Colonic mucosa (tissue), 4 donors: ENCODE measurements at regions not wholly inside any gene's neighbourhood (a gene's known extent, or its start where the extent isn't known, plus 50 kb on each side); places are given as distances from the start of the nearest gene placed in this dataset.

Experiments
- DNase-seq: peaks from one replicate; pipeline ENCODE4 v3.0.0-alpha.2; 2020
- H3K27ac ChIP-seq: fragments of 200-600 bp; one replicate; pipeline ENCODE4 v1.8.0; 2021
- H3K27me3 ChIP-seq: fragments of 200-600 bp; one replicate; pipeline ENCODE4 v1.8.0; 2021
- H3K36me3 ChIP-seq: fragments of 200-600 bp; one replicate; pipeline ENCODE4 v1.8.0; 2021
- H3K4me1 ChIP-seq: fragments of 200-600 bp; one replicate; pipeline ENCODE4 v1.8.0; 2021; ENCODE audit warnings: mild to moderate bottlenecking
- H3K4me3 ChIP-seq: fragments of 200-600 bp; one replicate; pipeline ENCODE4 v1.8.0; 2021
- H3K9ac ChIP-seq, 2 donors: one replicate each; pipeline ENCODE4 v1.7.0; 2013; ENCODE audit warnings: control low read depth in 2 of 2, low read depth in 2 of 2, low read length in 2 of 2
- H3K9me3 ChIP-seq: fragments of 200-600 bp; one replicate; pipeline ENCODE4 v1.8.0; 2021
- CTCF ChIP-seq: fragments of 200-600 bp; IDR thresholded peaks from one replicate; pipeline ENCODE4 v1.8.0; 2022; ENCODE audit warnings: antibody characterized with exemption, mild to moderate bottlenecking
- intact Hi-C: fragments of 100-400 bp; cut with DNase I; formaldehyde crosslinking; loops from one replicate; pipeline ENCODE4 v1.14.1; 2022
- donor health status: healthy.
- donor health status: DM: no; HTN: no; CAD: no.
- donor health status: DM: no; HTN: no; CAD: no.

GRCh38 chr11:33559567-33559966, 141.1 kb downstream of the C11orf91 start:
- no peak overlapping the region for H3K27ac ChIP-seq
- no peaks in the 10 kb centered on the region for H3K9me3 ChIP-seq
- no peak for DNase-seq
- no peaks in the 10 kb centered on the region for H3K27me3 ChIP-seq
- no peaks in the 10 kb centered on the region for H3K36me3 ChIP-seq
- intact Hi-C loops = no loop called here
- TF ChIP-seq CTCF = no peak
- H3K9ac ChIP-seq = no peak overlapping the region
- H3K4me3 ChIP-seq = no peak overlapping the region
- no peaks in the 10 kb centered on the region for H3K4me1 ChIP-seq

GRCh38 chr11:33558097-33558496, 142.5 kb downstream of the C11orf91 start:
- TF ChIP-seq CTCF = no peak
- H3K27ac ChIP-seq = no peak overlapping the region
- DNase-seq = no peak
- H3K9ac ChIP-seq = no peak overlapping the region
- H3K36me3 ChIP-seq = no peaks in the 10 kb centered on the region
- no peak overlapping the region for H3K4me3 ChIP-seq
- H3K4me1 ChIP-seq = no peaks in the 10 kb centered on the region
- intact Hi-C loops = no loop called here
- H3K9me3 ChIP-seq = no peaks in the 10 kb centered on the region
- H3K27me3 ChIP-seq = no peaks in the 10 kb centered on the region

GRCh38 chr11:33557201-33557600, 143.4 kb downstream of the C11orf91 start:
- TF ChIP-seq CTCF = no peak
- Histone ChIP-seq H3K9me3 (no peaks in the 10 kb centered on the region), H3K4me3 (no peak overlapping the region), H3K36me3 (no peaks in the 10 kb centered on the region), H3K27ac (no peak overlapping the region), H3K27me3 (no peaks in the 10 kb centered on the region), H3K9ac (no peak overlapping the region), H3K4me1 (no peaks in the 10 kb centered on the region)
- intact Hi-C loops = no loop called here
- DNase-seq = no peak

- TF ChIP-seq CTCF = no peak
- no peak overlapping the region for H3K27ac ChIP-seq
- no peak overlapping the region for H3K9ac ChIP-seq
- H3K9me3 ChIP-seq = no peaks in the 10 kb centered on the region
- intact Hi-C loops = no loop called here
- no peaks in the 10 kb centered on the region for H3K4me1 ChIP-seq
- H3K36me3 ChIP-seq = no peaks in the 10 kb centered on the region
- H3K4me3 ChIP-seq = no peak overlapping the region
- no peak for DNase-seq
- no peaks in the 10 kb centered on the region for H3K27me3 ChIP-seq
Measured at GRCh38 chr11:33554219-33554618, 146.4 kb downstream of the C11orf91 start.

- H3K27ac ChIP-seq = no peak overlapping the region
- H3K4me1 ChIP-seq = no peaks in the 10 kb centered on the region
- no peak overlapping the region for H3K9ac ChIP-seq
- no peaks in the 10 kb centered on the region for H3K27me3 ChIP-seq
- H3K4me3 ChIP-seq = no peak overlapping the region
- H3K9me3 ChIP-seq = no peaks in the 10 kb centered on the region
- intact Hi-C loops = no loop called here
- DNase-seq = no peak
- H3K36me3 ChIP-seq = no peaks in the 10 kb centered on the region
- TF ChIP-seq CTCF = no peak
Measured at GRCh38 chr11:33553486-33553885, 147.1 kb downstream of the C11orf91 start.

- no peaks in the 10 kb centered on the region for H3K9me3 ChIP-seq
- no peaks in the 10 kb centered on the region for H3K4me1 ChIP-seq
- H3K36me3 ChIP-seq = no peaks in the 10 kb centered on the region
- H3K4me3 ChIP-seq = no peak overlapping the region
- no peaks in the 10 kb centered on the region for H3K27me3 ChIP-seq
- no peak for DNase-seq
- intact Hi-C loops = no loop called here
- H3K27ac ChIP-seq = no peak overlapping the region
- no peak for TF ChIP-seq CTCF
- H3K9ac ChIP-seq = no peak overlapping the region
Measured at GRCh38 chr11:33552756-33553155, 147.9 kb downstream of the C11orf91 start.
